HepG2 (cell line): ENCODE measurements at regions not wholly inside any gene's neighbourhood (a gene's known extent, or its start where the extent isn't known, plus 50 kb on each side); places are given as distances from the start of the nearest gene placed in this dataset.

ENCODE experiments used
- ATAC-seq: fragments of 200-7000 bp; cut with Tn5 transposase; 3 replicates; pipeline ENCODE4 v1.9.1; 2020; ENCODE audit warnings: mild to moderate bottlenecking, moderate library complexity
- BruUV-seq: library from RNA; stranded (reverse); fragments of 400-500 nt; replicated peaks from 2 replicates; lab custom pipeline; 2021; lab: Mats Ljungman, UMichigan
- CTCF ChIA-PET: fragments of 300-600 bp; formaldehyde crosslinking; extraction: SDS; loops from one replicate; lab custom pipeline; 2021; ENCODE audit warnings: low total read pairs, inconsistent platforms, low intra/inter-chr PET ratio; lab: Yijun Ruan, JAX
- POLR2A ChIA-PET: fragments of 350-600 bp; sonication (Branson Sonifier 250); formaldehyde crosslinking; loops from one replicate; lab custom pipeline; 2020; ENCODE audit warnings: antibody characterized with exemption, inconsistent platforms; lab: Yijun Ruan, JAX
- DNase-seq: peaks from one replicate; pipeline ENCODE4 v3.0.0-alpha.2; 2015; ENCODE audit warnings: low spot score
- FAIRE-seq: peaks from 3 replicates; lab custom pipeline; 2011; peaks lifted over from hg19 to GRCh38; lab: Jason Lieb, UNC
- H2AFZ ChIP-seq: one replicate; pipeline ENCODE4 v1.6.1; 2011; ENCODE audit warnings: low read length, inconsistent platforms
- H3K27ac ChIP-seq: fragments of 300-600 bp; 3 replicates; pipeline ENCODE4 v1.8.0; 2011; ENCODE audit warnings: mixed run types, mild to moderate bottlenecking, mixed read lengths, low read length, inconsistent platforms; ENCODE audit not compliant: insufficient read depth; ENCODE audit errors: extremely low read length
- H3K27me3 ChIP-seq, 2 experiments: fragments of 200-600 bp in 1 of 2; 2 replicates in 1 of 2; 3 replicates in 1 of 2; pipeline versions ENCODE4 v1.6.0 to v1.8.0; 2011; ENCODE audit warnings: low read length in 2 of 2, mild to moderate bottlenecking in 2 of 2, moderate library complexity in 2 of 2, inconsistent platforms in 1 of 2; ENCODE audit not compliant: insufficient read depth in 2 of 2, control insufficient read depth in 1 of 2
- H3K36me3 ChIP-seq, 2 experiments: fragments of 200-600 bp in 1 of 2; replicated peaks in 1 of 2; 2 replicates in 1 of 2; 3 replicates in 1 of 2; pipeline versions ENCODE4 v1.5.1 to v1.8.0; 2011; ENCODE audit warnings: low read length in 2 of 2, inconsistent platforms in 1 of 2; ENCODE audit not compliant: insufficient read depth in 2 of 2, control insufficient read depth in 1 of 2
- H3K4me1 ChIP-seq: 2 replicates; pipeline ENCODE4 v1.5.1; 2012; ENCODE audit warnings: low read length, inconsistent platforms; ENCODE audit not compliant: insufficient read depth
- H3K4me2 ChIP-seq: 2 replicates; pipeline ENCODE4 v1.6.0; 2011; ENCODE audit warnings: low read depth, low read length, inconsistent platforms
- H3K4me3 ChIP-seq, 3 experiments: fragments of 200-600 bp in 1 of 3; sonication (generic), shearing (Covaris generic) in 1 of 3; replicated peaks in 1 of 3; 2 replicates each; pipeline ENCODE4 v1.5.1; 2011 to 2016; ENCODE audit warnings: low read length in 3 of 3, inconsistent platforms in 2 of 3, low read depth in 2 of 3, mild to moderate bottlenecking in 2 of 3, control low read depth in 1 of 3, mixed read lengths in 1 of 3; ENCODE audit not compliant: insufficient read depth in 1 of 3
- H3K79me2 ChIP-seq: one replicate; pipeline ENCODE4 v1.6.1; 2011; ENCODE audit warnings: low read length, inconsistent platforms; ENCODE audit not compliant: insufficient read depth
- H3K9ac ChIP-seq: 2 replicates; pipeline ENCODE4 v1.6.0; 2011; ENCODE audit warnings: mild to moderate bottlenecking, low read depth, low read length, inconsistent platforms; ENCODE audit not compliant: insufficient read depth
- H3K9me3 ChIP-seq: 2 replicates; pipeline ENCODE4 v1.5.1; 2012; ENCODE audit warnings: mild to moderate bottlenecking, low read length
- H4K20me1 ChIP-seq: 2 replicates; pipeline ENCODE4 v1.6.0; 2011; ENCODE audit warnings: inconsistent platforms, mild to moderate bottlenecking, low read length, moderate library complexity; ENCODE audit not compliant: insufficient read depth
- HDAC2 ChIP-seq: sonication (generic); formaldehyde crosslinking; IDR thresholded peaks from 2 replicates; pipeline ENCODE4 v1.4.0; 2020; ENCODE audit warnings: missing genetic modification reagents
- KLF15 ChIP-seq: sonication (generic); formaldehyde crosslinking; IDR thresholded peaks from 2 replicates; pipeline ENCODE4 v1.8.1; 2023; ENCODE audit warnings: borderline replicate concordance, mild to moderate bottlenecking, inconsistent platforms, missing genetic modification reagents, mixed read lengths
- SAP130 ChIP-seq: IDR thresholded peaks from 2 replicates; pipeline ENCODE4 v1.6.1; 2016; ENCODE audit warnings: low read depth
- ZBTB8A ChIP-seq: sonication (generic); formaldehyde crosslinking; IDR thresholded peaks from 2 replicates; pipeline ENCODE4 v1.4.0; 2020; ENCODE audit warnings: mild to moderate bottlenecking, low read depth, missing genetic modification reagents, borderline replicate concordance
- ZNF121 ChIP-seq: sonication (generic); formaldehyde crosslinking; IDR thresholded peaks from 2 replicates; pipeline ENCODE4 v1.5.0; 2020; ENCODE audit warnings: mild to moderate bottlenecking, missing genetic modification reagents
- ZNF143 ChIP-seq: sonication (generic); formaldehyde crosslinking; IDR thresholded peaks from 2 replicates; pipeline ENCODE4 v1.4.0; 2020; ENCODE audit warnings: missing genetic modification reagents
- ZNF34 ChIP-seq: sonication (generic); formaldehyde crosslinking; IDR thresholded peaks from 2 replicates; pipeline ENCODE4 v1.4.0; 2020; ENCODE audit warnings: mild to moderate bottlenecking, missing genetic modification reagents, borderline replicate concordance
- ZNF549 ChIP-seq: sonication (generic); formaldehyde crosslinking; IDR thresholded peaks from 2 replicates; pipeline ENCODE4 v1.5.0; 2020; ENCODE audit warnings: missing genetic modification reagents
- ZNF777 ChIP-seq: sonication (generic); formaldehyde crosslinking; IDR thresholded peaks from 2 replicates; pipeline ENCODE4 v1.4.0; 2020; ENCODE audit warnings: missing genetic modification reagents
- WGBS: methylation state at CpG from one replicate; pipeline ENCODE4 v1.1.6; 2017; ENCODE audit warnings: low lambda C conversion rate; 5-methylcytosine and 5-hydroxymethylcytosine counted together
- in situ Hi-C: cut with HindIII; loops from 2 replicates; pipeline ENCODE4 v1.10.0; 2017; ENCODE audit warnings: low pct_unique_long_range_greater_than_20kb; ENCODE audit not compliant: extremely low pct_ligation_motif_present
- intact Hi-C: fragments of 100-400 bp; cut with micrococcal nuclease; formaldehyde crosslinking; loops from one replicate; pipeline ENCODE4 v1.10.0; 2022; ENCODE audit not compliant: unreplicated experiment

GRCh38 chr12:20120403-20120725 is 248.0 kb upstream of the PDE3A start:
- Histone ChIP-seq H4K20me1 (no peaks in the 10 kb centered on the region), H3K4me3 (no peak overlapping the region)
- no peak for TF ChIP-seq KLF15 (CRISPR knock-in tag)
- TF ChIP-seq ZNF34 (CRISPR knock-in tag): no peak
- no peak for TF ChIP-seq ZBTB8A
- no peak for TF ChIP-seq ZNF549 (CRISPR knock-in tag)
- TF ChIP-seq SAP130 (CRISPR knock-in tag): no peak
- TF ChIP-seq, all 625 proteins: peak for 0
- Histone ChIP-seq H3K9me3 (no peaks in the 10 kb centered on the region), H3K4me1 (no peaks in the 10 kb centered on the region), H3K79me2 (no peaks in the 10 kb centered on the region), H3K4me2 (no peak overlapping the region), H2AFZ (no peak overlapping the region), H3K9ac (no peak overlapping the region), H3K36me3 (no peaks in the 10 kb centered on the region), H3K27me3 (no peaks in the 10 kb centered on the region), H3K27ac (no peak overlapping the region)
- FAIRE-seq (no peak), DNase-seq (no peak), ATAC-seq (no peak)
- ChIA-PET POLR2A (no interaction called here), CTCF (no interaction called here)
- no TSS peak for BruUV-seq
- intact Hi-C loops: no loop called here
- in situ Hi-C loops: no loop called here

DNA sequence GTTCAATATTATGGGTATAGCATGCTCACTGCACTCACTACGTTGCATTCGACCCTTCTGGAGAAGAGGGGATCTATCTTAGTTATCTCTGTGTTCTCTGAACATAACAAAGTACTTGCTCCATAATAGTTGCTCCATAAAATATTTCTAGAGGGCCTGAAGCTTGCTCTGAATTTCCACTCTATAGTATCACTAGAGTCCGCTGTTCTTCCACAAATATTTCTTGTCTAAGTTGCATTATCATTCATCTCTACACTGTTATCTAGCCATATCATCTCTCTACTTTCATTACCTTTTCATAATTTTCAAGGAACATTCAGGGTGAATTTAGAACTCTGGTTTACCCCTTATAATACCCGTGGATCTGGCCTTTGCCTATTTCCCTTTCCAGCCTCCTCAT is 246.1 kb upstream of the PDE3A start:
- no peaks in the 10 kb centered on the region for H3K9me3 ChIP-seq
- H3K79me2 ChIP-seq: no peaks in the 10 kb centered on the region
- no peak overlapping the region for H3K4me2 ChIP-seq
- intact Hi-C loops: no loop called here
- DNase-seq (no peak), ATAC-seq (no peak), FAIRE-seq (no peak)
- no peaks in the 10 kb centered on the region; a peak in 1 of 5 replicates for H3K27me3 ChIP-seq
- H3K9ac ChIP-seq: no peak overlapping the region
- 2% methylated on average over 4 of the region's 4 CpGs for WGBS
- no peak overlapping the region for H3K27ac ChIP-seq
- H2AFZ ChIP-seq: no peak overlapping the region
- no peaks in the 10 kb centered on the region for H4K20me1 ChIP-seq
- in situ Hi-C loops: no loop called here
- no peak overlapping the region for H3K4me3 ChIP-seq
- CTCF ChIA-PET: no interaction called here
- BruUV-seq: no TSS peak
- H3K36me3 ChIP-seq: no peaks in the 10 kb centered on the region
- TF ChIP-seq ZNF777 (CRISPR knock-in tag) (no peak), ZNF143 (no peak), ZNF121 (CRISPR knock-in tag) (no peak), HDAC2 (CRISPR knock-in tag) (no peak)
- no peaks in the 10 kb centered on the region for H3K4me1 ChIP-seq
- POLR2A ChIA-PET: no interaction called here
